ENCODE measurements at regions not wholly inside any gene's neighbourhood (a gene's known extent, or its start where the extent isn't known, plus 50 kb on each side); places are given as distances from the start of the nearest gene placed in this dataset.

DNA sequence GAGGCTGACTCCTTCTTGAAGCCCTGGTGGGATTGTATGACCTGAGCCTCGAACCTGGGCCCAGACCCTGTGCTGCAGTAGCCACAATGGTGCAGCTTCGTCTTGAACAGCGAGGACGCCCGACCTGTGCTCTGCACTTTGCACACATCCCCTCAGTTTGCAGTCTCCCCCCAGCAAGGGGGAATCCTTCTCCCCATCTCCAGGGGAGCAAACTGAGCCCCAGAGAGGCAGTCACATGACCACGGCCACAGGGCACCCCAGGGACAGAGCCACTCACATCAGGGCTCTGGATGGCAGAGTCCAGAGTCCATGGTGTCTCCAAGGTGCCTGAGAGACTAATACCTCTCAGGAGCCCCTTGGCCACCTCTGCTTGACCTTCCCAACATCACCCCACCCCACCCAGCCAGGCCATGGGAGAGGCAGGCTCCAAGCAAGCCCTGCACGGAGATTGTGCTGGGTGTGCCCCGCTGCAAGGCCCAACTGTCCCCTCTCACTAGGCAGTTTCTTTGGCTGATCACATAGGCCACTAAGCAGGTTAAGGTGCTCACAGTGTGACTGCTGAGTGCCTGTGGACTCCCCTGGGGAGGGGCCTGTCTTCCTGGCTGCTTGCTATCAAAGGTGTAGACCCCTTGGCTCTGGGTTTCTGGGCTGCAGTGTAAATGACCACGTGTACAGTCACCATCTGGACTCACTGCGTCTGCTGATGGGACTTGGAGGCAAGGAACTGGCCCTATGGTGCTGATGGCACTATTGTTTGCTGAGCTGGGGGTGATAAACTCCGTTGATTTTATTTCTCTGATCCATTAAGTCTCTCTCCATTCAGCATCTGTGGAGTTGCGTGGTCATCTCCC lies 398.1 kb downstream of the MATN1 start:
- DNase-seq = no peak

DNA sequence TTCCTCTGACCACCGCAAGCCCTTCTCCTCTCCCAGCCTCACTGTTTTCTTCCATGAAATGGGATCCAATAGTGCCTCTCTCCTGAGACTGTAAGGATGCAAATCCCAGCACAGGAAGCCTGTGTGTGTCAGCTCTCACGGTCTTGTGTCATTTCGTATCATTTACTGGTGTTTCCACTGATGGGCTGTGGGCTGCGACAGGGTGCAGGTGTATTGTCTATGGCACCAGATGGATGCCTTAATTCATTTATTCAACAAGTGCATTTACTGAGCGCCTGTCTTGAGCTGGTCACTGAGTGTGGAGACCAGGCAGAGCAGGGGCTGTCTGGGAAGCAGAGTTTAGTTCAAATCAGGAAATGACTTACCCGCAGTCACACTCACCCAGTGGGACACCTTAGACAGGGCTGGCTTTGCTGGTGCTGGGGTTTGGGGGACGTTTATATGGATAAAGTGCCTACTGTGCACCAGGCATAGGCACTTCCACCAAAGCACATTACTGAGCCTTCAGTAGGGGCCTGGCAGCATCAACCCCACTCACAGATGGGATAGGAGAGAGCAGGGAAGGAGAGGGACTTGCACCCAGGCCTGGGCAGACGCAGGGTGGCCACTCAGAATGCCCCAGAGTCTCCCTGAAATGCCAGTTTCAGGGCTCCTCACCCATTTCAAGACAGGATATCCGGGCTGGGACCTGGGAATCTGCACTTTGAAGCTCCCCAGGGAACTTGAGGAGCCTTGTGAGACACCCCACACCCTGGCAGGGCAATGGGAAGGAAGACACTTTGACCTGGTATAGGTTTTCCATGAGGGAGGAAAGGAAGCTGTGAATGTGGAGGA lies 398.9 kb downstream of the MATN1 start:
- no peak for DNase-seq

DNA sequence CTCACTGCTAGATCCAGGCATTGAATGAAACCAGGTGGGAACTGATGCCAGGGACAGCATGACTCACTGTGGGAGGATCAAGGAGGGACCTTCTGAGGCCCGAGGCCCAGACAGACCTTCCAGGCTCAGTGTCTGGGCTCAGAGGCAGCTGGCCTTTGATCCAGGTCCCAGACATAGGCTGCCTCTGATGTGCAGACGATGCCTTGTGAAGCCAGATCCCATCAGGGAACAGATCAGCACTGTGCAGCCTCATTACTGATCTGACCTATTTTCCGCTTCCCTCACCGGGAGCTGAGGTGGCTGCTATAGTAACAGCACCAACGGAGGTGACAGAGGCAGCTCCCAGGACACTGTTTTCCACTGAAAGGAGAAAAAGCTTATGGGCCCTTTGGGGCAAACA lies 399.5 kb downstream of the MATN1 start:
- DNase-seq = no peak

DNA sequence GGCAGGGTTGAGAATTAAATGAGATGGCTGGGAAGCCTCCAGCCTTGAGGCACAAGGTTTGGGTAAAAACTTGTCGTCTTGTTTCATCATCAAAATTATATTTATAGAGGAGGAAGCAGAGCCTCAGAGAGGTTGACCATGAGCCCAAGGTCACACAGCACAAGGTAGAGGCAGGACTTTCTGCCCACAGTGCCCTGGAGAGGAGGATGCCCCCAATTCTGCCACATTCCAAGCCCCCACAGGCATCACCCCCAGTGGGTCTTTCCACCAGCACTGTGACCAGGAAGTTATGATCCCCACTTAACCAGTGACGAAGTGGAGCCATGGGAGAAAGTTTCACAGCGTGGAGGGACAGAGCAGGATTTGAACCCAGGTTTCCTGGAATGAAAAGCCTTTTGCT lies 400.0 kb downstream of the MATN1 start:
- no peak for DNase-seq

DNA sequence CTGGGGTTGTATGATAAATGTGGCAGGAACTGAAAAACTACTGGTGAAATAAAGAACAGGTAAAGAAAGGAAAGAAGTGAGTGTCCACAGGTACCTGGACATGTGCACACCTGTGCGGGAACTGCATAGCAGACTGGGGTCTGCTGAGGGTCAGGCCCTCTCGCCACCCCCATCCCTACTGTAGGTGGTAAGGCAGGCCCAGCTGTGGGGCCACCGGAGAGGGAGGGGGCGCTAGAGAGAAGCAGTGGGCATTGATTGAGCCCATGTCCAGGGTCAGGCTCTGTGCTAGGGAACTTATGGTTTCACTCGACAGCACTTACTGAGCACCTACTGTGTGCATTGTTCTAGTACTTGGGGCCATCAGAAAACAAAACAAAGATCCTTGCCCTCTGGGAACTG lies 400.5 kb downstream of the MATN1 start:
- no peak for DNase-seq

DNA sequence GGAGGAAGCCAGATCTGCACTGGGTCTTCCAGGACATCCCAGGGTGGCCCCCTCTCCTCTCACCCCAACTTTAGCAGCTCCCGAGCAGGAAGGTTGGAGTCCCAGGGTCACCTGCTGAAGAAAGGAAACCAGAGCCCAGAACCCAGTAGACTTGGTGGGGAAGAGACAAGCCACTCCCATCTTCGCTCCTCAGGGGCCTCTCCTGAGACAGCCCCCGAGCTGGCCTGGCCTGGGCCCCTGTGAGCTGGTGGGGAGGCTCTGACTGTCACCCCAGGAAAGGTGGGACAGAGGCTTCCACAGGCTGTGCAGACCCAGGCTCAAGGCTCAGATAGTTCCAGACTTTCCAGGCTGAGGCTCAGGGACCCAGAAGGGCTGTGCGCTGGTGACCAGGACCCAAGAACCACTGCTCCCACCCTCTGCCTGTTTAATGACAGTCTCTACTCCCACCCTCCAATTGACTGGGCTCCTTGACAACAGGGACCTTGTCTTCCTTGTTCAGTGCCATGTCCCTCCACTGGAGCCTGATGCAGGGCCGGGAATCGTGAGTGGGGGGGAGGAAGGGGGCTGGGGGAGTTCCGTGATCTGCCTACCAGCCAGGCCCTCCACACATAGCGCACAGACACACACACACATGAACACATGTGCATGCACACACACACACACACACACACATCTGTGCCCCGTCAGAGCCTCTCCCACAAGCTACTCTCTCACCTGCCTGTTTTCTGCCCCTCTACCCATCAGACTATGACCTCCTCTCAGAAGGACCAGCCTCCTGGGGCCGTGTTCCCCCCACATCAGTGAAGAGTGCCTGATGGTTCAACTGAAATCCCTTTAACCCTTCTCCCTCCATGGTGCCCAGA lies 401.2 kb downstream of the MATN1 start:
- DNase-seq = no peak

DNA sequence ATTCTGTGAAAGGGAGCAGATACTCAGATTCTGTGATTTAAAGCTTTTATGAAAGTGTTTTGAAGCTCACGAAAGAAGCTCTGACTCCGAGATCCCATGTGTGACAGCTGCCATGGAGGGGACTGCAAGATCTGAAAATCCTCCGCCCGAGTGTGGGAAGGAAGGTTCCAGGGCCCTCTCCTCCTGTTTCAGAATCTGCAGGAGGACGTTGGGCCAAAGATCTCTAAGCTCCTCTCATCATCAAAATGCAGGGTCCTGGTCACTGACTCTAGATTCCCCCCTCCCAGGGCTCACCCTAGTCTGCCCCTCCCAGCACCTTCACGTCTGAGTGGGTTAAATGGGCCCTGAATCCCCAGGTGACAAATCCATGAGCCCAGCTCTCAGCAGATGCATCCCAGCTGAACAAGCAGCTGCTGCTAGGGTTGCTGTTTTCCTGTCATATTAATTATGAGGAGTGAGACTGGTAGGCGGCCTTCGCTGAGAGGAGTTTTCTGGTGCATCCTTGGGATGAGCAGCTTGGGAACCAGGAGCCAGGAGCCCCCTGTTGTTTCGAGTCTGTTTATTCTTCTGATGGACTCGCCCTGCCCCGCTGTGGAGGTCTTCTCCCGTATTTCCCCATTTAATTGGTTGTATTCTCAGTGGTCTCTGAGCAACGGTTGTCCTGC lies 402.0 kb downstream of the MATN1 start:
- no peak for DNase-seq

DNA sequence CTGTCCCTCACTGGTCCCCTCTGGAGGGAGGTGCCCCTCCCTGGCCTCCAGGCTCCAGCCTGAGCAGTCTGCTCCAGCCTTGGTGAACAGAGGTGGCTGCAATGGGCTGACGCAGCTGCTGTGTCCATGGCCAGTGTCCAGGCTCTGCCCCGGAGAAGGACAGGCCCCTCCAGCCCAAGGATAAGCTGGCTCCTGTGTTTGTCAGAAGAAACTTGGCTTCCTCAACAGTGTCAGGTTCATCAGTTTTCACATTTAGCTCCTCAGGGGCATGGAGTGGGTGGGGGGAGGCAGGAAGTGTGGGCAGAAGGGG lies 402.8 kb downstream of the MATN1 start:
- no peak for DNase-seq

DNA sequence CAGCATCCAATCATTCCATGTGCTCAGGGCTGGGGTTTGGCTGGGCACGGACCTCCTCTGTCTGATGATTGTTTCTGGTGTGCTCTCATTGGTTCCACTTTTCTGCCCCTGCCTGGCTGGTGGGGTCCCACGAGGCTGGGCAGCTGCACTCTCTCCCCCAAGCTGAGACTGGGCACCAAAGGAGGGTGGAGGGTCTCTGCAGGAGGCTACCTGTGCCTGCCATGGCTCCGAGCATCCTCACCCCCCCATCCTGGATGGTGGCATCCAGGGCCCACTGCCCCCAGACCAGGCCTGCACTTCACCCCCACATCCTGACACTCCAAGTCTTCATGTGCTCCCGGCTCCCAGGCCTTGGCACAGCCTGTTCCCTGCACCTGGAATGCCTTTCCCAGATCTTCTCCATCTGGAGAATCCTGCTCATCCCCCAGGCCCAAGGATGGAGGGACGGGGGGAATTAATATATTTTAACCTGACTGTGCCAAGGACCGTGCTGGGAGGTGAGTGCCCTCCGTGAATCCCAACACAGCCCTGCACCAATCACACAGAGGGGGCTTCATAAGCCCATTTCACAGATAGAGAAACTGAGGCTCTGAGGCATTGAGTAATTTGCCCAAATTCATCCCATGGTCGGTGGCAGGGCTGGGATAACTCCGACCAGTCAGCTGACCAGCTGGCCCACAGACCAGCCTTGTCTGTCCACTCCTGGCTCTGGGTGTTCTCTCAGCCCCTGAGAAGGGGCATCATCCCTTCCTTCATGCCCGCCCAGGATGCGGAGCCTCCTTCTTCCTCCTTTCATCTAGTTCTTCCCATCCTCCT lies 403.4 kb downstream of the MATN1 start:
- no peak for DNase-seq

DNA sequence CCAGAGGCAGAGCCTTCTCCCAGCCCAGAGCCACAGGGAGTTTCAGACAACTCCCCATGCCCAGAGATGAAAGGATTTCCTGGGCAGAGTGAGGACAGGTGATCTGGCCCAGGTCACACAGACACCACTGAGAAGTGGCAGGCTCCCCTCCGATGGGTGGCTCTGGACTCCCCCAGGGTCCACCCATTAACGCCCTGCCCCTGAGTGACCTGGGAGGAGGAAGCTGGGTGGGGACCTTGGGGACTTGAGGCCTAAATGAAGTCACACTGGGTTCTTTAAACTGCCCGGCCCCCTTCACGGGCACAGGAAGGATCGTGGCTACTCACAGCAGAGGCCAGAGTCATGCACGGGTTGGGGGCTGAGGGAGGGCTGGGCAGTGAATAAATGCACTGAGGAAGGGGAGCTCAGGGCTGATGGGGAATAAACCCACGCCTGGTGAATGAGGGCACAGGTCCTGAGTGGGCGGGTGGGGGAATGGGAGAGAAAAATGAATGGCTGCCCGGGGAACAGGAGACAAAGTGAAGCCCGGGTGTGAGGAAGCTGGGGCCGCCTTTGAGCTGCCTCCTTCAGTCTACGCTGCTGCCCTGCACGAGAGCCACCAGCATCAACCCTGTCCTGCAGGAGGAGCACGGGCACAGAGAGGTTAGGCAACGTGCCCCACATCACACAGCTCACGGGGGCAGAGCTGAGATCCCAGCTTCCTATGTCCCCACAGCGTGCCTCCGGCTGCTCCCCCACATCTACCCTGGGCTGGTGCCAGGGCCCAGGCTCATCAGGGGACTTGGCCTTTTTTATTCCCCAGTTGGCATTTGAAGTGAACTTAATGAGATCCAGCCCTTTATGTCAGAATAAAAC lies 404.3 kb downstream of the MATN1 start:
- DNase-seq = no peak

DNA sequence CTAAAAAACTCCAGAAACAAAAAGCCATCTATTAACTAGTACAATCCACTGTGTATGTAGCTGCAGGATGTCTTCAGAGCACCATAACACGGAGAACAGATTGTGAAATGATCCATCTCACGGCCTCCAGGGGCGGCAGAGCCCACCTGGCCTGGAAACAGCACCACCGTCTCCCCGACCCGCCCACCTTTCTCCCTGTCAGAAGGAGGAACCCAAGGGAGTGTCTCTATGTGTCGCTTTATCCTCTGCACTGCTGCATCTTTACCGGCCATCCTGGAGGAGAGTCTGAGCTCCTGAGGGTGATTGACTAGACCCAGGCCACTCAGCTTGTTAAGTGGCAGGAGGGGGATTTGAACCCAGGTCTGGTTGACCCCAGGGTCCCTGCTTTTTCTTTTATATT lies 405.0 kb downstream of the MATN1 start:
- no peak for DNase-seq

DNA sequence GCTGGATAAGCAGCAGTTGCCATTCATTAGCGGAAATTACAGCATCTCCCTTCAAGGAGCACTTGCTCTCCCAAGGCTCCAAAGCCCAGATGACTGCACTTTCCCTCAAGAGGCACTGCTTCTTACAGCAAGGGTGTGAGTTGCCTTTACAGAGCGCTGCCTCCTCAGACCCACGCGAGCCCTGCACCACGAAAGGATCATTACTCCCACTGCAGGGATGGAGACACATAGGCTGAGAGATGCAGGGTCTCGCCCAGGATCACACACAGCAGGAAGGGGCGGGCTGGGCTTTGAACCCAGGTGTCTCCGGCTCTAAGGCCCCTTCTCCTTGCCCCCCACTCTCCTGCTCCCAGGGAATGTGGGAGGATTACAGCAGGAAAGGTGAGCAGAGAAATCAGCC lies 405.5 kb downstream of the MATN1 start:
- DNase-seq = no peak

DNA sequence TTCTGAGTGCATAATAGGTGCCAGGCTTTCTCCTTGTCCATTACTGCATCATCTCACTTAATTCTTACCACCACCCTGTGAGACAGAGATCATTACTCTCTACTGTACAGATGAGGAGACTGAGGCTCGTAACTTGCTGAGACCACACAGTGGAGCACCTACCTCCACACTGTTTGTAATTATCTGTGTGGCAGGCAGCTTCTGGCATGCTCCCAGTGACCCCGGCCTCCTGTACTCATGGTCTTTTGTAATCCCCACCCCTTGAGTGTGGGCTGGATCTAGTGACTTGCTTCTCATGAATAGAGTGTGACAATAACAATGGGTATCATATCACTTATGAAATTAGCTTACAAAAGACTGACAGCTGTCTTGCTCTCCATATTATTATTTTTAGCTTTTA lies 407.3 kb downstream of the MATN1 start:
- DNase-seq = no peak

DNA sequence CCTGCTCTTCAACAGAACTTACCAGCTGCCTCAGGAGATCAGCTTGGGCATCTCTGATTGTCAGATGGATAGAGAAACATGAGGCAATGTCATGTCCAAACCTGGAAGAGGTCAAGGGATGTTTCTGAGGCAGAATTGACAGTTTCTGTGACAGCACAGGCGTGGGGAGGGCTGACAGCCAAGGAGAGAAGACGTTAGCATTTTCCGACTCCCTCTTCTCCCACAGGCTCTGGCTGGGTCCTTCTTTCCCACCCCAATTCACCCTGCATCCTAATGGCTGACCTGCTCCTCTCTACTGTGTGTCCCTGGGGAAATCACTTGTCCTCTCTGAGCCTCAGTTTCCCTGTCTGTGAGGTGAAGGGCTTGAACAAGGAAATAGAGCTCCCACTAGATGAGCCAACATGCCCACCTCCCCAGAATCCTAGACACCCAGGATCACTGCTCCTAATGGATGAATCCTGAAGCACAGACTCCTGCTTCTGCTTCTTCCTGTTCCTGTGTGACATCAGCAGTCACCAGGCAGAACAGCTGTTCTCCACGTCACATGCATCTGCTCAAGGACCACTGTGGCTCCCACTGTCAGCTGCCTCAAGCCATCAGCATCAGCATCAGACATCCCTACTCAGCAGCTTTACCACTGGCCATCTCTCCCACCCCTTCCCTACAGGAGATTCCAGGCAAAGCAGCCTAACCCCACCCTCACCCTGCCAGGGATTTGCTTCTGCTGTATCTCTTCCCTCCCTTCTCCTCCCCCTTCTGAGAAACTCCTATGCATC lies 408.0 kb downstream of the MATN1 start:
- no peak for DNase-seq

DNA sequence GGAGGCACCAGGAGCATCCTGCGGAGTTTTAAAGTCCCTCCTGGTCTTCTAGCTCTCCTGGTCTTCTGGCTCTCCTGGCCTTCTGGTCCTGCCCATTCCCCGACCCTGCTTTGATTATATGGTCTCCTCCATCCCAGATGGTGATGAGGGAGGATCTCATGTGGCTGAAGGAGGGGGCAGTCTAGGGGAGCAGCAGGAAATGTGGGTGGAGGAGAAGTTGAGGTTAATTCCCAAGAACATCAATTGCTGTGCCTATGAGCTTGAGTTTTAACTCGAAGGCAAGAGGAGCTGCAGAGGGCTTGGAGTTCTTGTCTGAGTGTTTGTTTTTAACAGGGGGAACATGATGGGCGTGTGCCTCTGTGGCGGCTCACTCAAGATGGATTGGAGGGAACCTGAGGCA lies 408.8 kb downstream of the MATN1 start:
- DNase-seq = no peak

DNA sequence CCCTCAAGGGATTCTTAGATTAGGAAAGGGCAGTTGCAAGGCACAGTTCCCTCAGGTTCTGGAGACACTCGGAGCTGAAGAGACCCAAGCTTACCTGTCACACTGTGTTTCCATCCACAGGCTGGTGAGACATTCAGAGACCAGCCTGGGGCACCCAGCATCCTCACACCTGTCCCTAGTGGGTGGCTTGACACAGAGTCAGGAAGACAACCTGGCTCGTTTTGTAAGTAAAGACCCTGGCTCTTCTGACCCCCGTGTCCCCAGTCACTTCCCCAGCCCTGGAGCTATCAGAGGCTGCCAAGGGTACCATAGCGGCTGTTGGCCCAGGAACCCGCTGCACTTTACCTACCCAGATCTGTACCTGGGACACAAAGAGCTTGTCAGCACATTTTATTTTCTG lies 409.8 kb downstream of the MATN1 start:
- DNase-seq = no peak

DNA sequence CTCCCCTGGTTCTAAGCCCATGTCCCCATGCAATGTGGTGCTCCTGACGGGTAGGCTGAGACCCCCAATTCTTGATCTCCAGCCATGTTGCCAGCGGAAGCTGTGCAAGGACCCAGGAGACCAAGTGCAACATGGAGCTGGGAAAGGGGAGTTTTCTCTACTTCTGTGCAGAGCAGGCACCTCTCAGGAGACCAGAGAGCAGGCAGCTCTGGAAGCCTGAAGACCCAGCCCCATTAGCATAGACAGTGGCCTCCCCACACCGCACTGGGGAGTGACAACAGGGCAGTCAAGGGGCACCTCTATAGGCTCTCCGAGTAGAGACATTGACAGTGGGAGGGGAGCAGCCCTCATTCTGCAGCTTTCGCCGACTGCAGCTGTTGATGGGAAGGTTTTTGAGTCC lies 410.2 kb downstream of the MATN1 start:
- DNase-seq = no peak

DNA sequence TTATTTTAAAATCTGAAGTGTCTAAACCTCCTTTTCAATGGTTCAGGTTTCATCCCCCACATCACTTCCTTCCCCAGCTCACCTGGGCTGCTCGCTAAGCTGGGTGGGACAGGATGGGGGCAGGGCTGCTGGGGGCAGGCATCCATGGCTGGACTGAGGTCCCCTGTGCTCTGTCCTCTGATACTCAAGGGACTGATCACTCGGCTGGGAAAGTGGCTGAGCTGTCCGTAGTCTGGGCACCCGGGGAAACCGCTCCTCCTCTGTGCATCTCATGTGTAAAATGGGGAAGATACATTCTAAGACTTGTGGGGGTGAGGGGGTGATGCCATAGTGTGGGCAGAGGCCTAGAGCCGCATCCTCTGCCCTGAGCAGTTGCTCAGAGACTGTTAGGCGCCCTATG lies 411.2 kb downstream of the MATN1 start:
- DNase-seq = no peak

DNA sequence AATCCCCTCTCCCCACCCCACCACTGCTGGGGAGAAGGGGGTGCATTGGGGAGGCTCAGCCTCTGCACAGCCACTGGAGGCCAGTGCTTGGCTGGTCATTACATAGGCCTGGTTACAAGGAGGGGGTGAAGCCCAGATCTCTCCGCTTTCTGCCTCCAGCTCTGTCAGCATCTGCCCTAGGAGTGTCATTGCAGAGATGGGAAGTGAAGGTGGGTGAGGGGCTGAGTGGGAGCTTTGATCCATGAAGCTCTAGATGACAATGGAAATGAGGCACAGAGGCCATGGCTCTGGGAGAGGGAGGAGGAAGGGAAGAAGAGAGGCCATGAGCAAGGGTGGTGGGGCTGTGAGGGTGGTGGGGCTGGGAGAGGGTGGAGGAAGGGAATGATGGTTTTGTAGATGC lies 411.6 kb downstream of the MATN1 start:
- DNase-seq = no peak

Measured in bone marrow (tissue), 2 donors.